NCI-H1694 (cell line): ENCODE measurements at regions not wholly inside any gene's neighbourhood (a gene's known extent, or its start where the extent isn't known, plus 50 kb on each side); places are given as distances from the start of the nearest gene placed in this dataset.
"Not testable (repeated sequence)": the region's sequence is repeated elsewhere in the genome, so short reads cannot be mapped to it uniquely, and the experiment has no call there.

ENCODE experiments used
- DNase-seq: peaks from one replicate; lab custom pipeline; 2025; lab: John Stamatoyannopoulos, UW

DNA sequence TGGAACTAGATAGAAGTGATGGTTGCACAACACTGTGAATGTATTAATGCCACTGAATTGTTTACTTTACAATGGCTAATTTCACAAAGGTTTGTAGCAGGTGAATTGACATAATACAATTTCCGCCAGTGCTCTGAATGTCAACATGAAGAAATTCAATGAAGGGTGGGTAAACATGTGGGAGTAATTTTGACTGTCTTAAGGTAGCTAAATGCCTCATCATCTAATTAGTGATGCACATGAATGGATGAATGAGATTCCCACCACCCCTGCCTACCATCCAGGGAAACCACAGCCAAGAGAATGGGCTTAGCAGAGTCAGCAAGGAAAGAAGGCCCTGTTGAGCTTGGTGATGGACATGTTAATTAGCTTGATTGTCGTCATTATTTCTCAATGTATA lies 275.3 kb downstream of the ALDH8A1 start:
- no peak for DNase-seq

DNA sequence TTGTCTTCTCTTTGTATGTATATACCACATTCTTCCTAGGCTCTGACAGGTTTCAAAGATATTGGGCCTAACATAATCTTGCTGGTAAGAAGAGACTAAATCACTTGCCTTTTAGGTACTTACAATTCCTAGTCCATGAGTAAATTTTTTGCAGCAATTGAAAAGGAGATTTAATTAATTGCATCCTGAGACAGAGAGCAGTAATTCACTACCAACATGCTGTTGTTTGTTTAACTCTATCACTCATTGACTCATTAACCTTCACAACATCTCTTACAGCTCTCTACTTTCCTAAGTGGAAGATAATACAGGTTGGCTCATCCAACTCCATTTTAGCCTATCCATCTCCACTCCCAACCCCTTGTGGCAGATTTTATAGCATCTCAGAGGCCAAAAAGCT lies 280.4 kb downstream of the ALDH8A1 start:
- no peak for DNase-seq

DNA sequence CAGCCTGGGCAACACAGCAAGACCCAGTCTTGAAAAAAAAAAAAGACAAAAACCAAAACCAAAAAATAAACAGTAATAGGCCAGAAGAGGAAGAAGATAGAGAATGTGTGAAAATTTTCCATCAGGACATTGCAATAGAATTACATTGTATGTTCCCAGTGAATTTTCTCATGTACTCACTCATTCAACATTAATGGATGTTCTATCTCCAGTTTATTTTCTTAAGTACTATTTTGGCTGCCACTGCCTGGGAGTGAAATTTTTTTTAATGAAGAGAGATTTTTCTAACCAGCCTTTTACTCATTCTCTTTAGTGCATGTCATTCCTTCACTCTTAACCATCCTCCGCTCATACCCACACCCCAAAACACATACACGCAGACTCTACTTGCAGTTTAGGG lies 282.8 kb downstream of the ALDH8A1 start:
- DNase-seq = no peak

DNA sequence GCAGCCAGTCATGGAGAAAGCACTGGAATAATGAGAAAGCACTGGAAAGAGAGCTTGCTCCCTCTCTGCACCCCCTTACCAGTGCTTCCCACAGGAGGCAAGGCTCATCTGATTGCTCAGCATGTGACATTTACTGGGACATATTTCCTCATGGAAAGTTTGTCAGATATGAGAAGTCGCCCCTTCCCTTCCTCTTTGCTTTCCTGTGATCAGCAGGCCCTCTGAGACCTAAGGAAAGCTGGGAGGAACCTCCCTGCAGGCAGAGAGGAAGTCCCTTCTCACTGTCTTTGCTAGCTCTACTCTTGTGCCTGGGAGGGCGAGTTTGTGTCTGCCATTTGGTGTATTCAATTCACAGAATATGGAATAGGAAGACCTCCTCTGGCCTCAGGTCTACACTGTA lies 283.8 kb downstream of the ALDH8A1 start:
- DNase-seq = no peak

DNA sequence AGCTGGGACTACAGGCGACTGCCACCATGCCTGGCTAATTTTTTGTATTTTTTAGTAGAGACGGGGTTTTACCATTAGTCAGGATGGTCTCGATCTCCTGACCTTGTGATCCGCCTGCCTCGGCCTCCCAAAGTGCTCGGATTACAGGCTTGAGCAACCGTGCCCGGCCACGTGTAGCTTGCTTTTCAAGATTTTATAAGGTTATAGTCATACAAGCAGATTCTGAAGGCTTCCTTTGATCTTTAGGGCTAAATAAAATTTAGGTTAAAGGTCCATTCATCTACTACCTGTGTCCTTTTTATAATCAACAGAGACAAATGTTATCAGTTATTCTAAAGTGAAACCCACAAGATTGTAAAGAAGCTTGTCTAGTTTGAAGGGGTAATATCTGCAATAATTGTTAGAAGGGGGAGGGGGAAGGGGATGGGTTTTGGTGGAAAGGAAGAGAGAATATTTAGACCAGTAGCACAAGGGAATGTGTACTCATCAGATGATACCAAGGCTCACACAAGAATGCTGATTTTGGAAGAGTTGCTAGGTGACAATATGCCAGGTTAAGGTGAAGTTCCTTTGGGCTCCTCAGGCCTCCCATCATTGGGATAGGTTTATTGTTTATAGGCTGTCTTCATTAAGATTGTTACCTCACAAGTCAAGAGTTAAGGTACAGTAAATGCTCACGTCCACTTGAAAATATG lies 284.7 kb downstream of the ALDH8A1 start:
- DNase-seq = no peak

DNA sequence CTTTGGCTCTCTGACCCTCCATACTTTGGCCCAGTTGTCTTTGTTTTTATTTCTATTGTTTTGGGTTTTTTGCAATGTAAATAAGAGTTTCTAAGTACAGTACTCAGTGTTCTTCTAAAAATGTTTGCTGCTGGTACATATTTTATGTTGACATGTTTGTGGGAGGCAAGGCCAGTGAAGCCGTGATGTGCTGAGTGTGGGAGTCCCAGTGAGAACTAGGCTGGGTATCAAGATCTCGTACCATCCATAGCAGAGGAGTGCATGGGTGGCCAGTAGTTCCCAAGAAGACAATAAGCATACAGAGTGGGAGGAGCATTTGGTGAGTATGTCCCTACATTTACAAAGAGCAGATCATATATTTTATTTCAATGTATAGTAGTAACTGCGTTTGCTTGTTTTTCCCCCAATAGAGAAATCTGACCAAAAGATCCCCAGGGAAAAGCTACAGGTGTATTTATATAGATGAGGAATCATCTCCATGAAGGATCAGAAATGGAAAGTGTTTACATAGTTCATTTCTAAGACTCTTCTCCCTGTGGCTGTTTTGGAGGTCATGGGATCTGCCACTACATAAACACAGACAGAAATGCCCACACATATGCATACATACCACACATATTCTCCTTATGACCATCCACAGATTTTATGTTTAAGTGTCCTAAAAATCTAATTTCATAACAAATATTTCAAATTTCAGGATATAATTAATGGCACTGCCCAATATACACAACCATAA lies 285.9 kb downstream of the ALDH8A1 start:
- DNase-seq = no peak

DNA sequence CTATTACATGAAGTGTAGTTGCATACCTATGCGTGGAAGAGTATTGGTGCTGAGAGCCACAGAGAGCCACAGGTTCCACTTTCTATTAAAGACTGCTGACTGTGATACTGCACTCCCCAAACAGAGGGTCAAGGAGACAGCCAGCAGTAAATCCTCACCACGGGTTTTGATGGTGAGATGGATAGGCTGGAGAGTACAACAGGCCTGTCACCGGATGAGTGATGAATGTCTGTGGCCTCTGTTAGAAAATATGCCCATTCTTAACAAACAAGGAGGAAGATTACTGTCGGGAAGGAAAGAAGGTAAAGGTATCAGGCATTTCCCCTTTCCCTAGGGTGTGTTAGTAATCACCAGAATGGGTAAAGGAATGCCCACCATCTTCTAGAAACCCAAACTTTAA lies 286.5 kb downstream of the ALDH8A1 start:
- DNase-seq = no peak

DNA sequence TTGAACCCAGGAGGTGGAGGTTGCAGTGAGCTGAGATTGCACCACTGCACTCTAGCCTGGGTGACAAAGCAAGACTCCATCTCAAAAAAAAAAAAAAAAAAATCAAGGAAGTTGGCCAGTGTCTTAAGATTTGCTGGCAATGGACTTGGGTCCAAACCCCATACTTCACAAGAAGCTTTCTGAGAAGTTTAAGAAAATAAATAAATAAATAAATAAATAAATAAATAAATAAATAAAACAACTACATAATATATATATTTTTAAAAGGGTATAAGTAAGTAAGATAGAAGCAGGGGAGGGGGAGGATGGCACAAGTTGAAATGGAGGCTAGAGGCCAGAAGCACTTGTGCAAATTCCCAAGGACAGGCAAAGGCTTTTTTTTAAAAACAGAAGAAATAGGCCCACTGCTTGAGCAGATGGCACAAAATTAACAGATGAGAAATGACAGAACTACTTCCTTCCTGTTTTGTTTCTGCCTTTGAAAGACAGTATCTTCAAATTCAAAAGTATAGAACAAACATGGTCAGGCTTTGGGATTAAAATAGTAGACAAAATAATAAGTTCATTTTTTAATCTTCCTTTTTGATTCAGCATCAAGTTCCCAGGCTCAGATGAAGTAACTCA lies 287.7 kb downstream of the ALDH8A1 start:
- DNase-seq = no peak

DNA sequence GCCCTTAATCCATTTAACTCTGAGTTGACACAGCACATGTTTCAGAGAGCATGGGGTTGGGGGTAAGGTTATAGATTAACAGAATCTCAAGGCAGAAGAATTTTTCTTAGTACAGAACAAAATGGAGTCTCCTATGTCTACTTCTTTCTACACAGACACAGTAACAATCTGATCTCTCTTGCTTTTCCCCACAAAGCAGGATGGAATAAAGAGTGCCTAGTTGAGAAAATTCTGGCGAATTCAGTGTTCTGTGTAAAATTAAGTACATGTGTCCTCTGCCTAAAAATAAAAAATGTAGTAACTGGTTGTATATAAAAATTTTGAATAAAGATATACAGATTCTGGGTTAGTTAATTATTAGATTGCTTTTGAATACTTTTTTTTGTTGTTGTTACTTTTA lies 290.0 kb downstream of the ALDH8A1 start:
- DNase-seq = not testable (repeated sequence)

DNA sequence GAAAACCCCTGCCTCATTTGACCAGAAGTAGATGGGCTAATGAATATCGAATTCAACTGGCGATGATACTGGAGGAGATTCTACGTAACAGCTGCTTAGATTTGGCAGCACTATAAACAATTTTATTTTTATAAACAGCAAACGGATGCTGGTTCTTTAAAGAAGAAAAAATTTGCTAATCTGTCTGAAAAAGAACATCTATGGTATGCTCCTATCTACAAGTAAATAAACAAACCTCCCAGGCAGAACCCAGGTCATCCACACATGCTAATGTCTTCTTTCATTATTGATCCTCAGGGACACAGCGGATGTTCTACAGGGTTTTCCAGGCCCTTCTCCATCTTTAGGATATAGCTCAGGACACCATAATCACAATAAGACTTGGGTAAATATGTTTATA lies 291.3 kb downstream of the ALDH8A1 start:
- no peak for DNase-seq

DNA sequence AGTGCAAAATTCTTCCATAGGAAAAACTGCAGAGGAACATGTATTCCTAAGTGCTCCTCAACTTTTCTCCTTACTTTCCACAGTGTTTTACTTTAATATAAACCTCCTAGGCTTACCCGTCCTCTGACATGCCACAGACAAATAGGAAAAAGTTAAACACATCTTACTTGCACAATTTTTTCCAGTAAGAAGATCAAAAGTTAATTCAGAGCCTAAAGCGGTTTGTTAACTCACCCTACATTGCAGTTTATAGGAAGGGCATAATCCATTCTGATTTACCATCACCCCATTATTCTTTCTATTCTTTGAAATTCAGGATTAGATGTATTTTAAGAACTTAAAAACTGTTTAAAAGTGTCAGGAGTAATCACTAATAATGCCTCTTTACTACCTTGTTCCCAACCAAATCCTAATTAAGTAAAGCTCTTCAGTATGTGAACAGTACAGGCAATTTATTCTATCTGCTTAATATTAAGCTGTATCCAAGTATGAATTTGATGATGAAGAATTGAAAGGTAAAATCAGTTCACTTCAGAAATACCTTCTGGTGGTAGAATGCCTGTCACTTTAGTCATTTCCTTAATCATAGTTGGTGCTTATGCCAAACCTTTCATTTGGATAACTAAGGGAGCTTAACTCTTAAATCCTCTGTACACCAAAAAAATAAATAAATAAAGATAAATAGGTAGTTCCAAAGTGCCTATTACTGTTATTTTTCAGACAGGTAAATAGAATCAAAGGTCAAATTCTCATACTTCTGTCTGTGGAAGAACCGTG lies 292.0 kb downstream of the ALDH8A1 start:
- no peak for DNase-seq

DNA sequence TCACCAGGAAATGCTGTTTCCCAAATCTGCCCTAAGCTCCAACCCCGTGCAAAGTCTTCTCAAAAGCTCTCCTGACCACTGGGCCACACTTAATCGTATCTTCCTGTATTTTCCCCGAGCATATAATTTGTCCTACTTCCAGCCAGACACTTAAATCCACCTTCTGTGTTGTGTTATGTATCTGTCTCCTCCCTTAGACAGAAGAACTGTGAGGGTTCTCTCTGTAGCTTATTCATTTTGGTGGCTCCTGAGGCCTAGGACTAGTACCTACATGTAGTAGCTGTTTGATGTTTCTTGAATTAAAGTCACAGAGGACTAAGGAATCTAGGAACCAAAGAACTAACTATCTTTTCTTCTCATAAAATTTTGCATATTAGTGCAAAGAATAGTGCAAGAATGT lies 292.6 kb downstream of the ALDH8A1 start:
- DNase-seq = no peak

DNA sequence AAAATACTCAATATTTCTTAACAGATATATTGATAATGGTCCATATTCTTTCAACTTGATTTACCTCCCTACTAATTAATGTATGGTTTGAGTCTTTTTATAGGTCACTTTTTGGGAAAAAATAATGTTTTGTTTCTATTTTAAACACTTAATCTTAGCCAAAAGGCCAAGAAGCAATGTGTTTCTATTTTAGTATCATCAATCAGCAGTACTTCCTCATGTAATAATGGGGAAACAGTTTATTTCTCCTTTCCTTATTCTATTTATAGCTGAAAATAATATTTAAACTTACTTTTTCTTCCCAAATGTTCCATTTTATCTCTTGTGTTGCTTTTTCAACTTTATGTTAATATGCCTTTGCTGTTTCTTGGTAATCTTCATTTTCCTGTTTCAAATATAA lies 295.1 kb downstream of the ALDH8A1 start:
- DNase-seq = no peak

DNA sequence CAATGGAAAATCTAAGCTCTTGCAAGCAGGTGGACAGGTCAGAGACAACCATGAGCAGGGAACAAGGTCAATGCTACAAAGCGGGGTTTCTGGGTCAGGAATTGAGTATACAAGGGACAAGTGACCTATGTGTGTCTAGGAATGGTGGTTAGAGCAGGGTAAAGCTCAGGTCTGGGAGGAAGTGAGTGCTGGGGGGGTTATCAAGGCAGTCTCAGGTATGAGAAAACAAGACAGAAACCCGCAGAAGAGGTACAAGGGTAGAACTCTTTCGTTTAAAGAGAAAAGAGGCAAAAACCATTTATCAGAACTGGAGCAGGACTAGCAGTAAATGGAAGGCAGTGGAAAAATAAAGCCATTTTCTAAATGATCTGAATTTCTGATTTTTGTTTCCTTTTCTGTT lies 298.4 kb downstream of the ALDH8A1 start:
- DNase-seq = no peak

DNA sequence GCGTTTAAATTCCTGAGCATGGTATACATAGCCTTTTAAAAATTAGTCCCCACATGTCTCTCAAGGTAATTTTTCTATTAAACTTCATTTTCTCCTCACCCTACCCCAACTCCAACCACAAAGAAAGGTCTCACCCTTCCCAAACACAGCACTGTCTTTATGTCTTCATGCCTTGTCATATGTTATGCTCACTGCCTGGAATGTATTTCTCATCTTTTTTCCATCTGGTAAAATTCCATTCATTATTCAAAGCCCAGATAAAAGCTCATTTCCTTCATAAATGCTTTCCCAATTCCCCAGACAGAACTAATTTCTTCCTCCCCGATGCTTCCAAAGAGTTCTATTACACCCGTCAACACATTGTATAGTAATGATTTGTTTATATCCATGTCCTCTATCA lies 302.0 kb downstream of the ALDH8A1 start:
- DNase-seq = no peak

DNA sequence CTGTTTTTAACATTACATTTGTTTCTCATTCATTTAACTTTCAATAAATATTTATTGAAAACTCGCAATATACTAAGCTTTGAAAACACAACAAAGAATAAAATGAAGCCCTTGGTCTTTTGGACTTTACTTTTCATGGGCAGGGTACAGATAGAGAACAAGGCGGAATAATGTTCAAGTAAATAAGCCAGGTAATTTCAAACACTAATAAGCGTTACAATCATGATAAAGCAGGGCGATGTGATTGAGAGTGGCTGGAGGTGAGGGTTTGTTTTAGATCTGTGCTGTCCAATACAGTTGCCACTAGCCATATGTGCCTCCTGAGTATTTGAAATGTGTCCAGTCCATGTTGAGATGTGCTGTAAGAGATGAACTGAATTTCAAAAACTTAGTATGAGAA lies 307.1 kb downstream of the ALDH8A1 start:
- DNase-seq = no peak

DNA sequence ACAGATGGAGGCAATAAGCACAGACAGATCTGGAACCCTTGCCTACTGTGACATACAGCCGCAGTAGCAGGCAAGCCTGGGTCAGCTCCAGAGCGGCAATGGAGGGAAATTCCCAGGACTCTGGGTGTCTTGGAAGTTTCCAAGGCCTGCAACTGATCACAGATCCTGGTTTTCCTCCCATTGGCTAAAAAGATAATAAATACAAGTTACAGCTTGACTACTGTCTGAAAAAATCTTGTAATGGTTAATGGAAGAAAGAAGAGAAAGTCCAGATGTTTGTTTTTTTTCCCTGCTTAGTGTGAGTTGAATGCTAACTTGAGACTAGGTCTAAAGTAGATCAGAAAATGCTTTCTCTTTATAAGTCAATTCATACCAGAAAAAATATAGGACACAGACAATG lies 307.6 kb downstream of the ALDH8A1 start:
- no peak for DNase-seq

DNA sequence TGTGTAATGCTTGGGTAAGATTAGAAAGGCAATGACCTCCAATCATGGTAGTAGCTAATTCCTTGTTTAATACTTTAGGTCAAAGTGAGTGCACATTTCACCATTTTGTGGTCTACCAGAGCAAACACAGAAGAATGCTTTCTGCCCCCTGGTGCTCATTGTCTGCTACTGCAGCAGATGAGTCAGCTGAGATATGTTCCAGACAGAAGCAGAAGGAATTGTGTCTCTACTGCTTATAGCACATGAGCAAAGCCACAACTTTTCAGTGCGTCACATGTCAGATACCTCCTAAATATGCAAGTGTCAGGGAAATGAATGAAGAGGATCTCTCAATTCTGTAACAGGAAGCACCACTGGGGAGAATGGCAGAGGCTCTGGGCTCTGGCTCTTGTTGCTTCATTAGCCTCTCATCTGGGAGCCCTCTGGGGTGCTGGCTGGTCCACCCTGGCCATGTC lies 308.9 kb downstream of the ALDH8A1 start:
- DNase-seq = peak; percentile 35

DNA sequence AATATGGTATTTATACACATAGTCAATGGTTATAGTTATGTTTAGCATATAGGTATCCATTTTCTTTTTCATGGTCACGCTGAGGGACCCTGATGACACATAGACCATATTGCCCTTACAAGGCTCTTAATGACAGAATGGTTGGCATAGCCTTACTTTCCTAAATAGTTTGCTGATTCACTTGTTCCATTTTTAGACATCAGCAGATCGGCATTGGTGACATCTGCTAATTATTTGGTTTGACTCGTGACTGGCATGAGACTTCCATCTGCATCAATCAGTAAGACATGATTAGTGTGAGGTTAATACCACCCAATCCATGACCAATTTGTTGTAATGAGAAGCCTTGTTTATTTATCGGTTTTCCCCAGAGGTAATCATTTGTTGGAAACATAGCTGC lies 309.7 kb downstream of the ALDH8A1 start:
- DNase-seq = no peak

DNA sequence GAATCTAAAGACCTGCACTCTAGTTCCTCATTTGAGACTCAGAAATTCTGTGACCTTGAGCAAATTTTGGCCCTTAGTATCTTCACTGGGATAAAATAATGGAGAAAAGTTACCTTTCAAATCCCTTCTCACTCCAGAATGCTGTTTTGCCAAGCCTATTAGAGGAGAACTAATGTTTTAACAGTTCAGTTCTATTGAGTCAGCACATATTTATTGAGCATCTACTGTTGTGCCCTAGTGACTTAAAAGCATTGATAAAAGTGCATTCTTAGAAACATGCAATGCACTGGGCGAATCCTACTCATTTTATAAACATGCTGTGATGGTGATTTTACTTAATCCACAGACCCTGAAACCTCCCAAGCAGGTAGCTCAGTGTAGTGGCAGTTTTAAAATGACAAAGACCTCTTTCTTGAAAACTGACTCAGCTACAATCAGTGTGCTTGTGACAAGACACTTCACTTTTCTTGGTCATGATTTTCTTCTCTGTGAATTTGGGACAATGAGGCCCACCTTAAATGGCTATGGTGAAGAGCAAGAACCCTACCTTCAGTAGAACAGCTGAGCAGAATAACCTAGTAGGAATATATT lies 312.0 kb downstream of the ALDH8A1 start:
- DNase-seq = no peak

DNA sequence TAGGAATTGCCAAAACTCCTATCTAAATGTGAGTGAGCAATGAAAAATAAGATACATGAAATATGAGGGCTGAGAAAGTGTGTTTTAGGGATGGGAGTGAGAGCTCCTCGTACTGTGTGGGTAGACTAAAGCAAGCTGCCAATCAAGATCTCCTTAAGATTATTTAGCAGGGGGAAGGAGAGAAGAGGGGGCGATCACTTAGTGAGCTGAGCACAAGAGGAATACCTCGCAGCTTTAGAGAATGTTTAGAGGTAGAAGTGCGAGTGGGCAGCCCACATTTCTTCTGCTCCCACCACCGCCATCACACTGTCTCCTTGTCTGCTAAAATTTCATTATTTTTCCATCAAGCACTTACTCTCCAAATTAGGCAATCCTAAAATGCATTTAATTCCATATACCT lies 312.6 kb downstream of the ALDH8A1 start:
- no peak for DNase-seq

DNA sequence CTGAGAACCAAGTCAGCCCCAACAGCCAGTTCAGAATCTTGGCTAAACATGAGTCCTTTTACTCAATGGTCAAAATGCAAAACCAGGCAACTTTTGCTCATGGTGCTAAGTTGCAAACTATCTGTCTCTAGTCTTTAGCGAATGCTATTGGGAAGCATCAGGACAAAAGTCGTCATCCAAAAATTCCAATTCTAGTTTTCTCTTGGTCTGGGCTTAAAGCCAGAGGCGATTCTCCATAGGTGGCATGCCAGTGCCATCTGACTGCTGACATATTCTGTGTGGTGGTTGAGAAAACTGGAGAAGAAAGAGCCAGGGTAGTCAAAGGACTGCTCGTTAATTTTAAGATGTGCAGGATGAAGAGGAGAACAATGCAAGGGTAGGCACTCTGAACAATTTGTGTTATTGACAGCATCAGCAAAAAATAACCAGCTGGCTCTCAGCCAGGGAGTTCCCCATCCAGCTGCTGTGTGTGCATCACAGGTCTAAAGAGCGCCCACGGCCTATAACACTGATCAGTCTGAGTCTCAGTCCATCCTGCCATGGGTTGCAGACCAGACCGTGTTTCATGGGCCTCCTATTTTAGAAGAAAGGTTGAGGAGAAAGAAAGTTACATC lies 313.6 kb downstream of the ALDH8A1 start:
- peak; percentile 12 for DNase-seq
